BE2C (cell line): ENCODE measurements at regions not wholly inside any gene's neighbourhood (a gene's known extent, or its start where the extent isn't known, plus 50 kb on each side); places are given as distances from the start of the nearest gene placed in this dataset.

ENCODE experiments used
- DNase-seq: peaks from one replicate; pipeline ENCODE4 v3.0.0-alpha.2; 2020
- H3K27me3 ChIP-seq: fragments of 250-450 bp; sonication (Bioruptor Pico); 2 replicates; pipeline ENCODE4 v1.5.1; 2020; ENCODE audit warnings: mild to moderate bottlenecking
- H3K36me3 ChIP-seq: fragments of 250-450 bp; sonication (Bioruptor Pico); 2 replicates; pipeline ENCODE4 v1.5.1; 2020; ENCODE audit warnings: mild to moderate bottlenecking
- H3K4me1 ChIP-seq: fragments of 250-450 bp; sonication (Bioruptor Pico); 2 replicates; pipeline ENCODE4 v1.5.1; 2020
- H3K4me3 ChIP-seq: 2 replicates; pipeline ENCODE4 v1.5.1; 2011; ENCODE audit warnings: low read depth, low read length
- H3K9me3 ChIP-seq: fragments of 250-450 bp; sonication (Bioruptor Pico); 2 replicates; pipeline ENCODE4 v1.5.1; 2020
- TF ChIP-seq, protein P1 (sequence below): IDR thresholded peaks from 2 replicates; pipeline ENCODE4 v1.5.1; 2012; ENCODE audit warnings: mild to moderate bottlenecking, low read depth, low read length

DNA sequence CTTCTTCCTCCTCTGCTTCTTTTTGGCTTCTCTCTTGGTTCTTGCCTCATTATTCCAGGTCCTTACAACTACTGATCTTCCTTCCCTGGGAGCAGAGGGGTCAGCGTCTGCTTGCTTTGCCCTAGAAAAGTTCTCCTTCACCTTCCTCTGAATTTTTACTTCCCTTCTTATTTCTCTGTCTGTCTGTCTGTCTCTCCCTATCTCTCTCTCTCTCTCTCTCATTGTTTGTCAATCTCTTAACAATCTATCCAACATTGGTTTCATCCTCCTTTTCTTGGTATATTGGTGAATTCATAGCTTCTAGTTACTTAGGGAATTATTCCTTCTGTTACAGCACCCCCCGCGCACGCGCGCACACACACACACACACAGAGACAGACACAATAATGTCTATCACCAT, 559.1 kb downstream of the MN1 start:
- H3K9me3 ChIP-seq: no peaks in the 10 kb centered on the region
- H3K27me3 ChIP-seq: no peaks in the 10 kb centered on the region
- no peak overlapping the region for H3K4me3 ChIP-seq
- H3K36me3 ChIP-seq: no peaks in the 10 kb centered on the region
- H3K4me1 ChIP-seq: peaks cover 35% of the 10 kb centered on the region
- TF ChIP-seq, protein P1, sequence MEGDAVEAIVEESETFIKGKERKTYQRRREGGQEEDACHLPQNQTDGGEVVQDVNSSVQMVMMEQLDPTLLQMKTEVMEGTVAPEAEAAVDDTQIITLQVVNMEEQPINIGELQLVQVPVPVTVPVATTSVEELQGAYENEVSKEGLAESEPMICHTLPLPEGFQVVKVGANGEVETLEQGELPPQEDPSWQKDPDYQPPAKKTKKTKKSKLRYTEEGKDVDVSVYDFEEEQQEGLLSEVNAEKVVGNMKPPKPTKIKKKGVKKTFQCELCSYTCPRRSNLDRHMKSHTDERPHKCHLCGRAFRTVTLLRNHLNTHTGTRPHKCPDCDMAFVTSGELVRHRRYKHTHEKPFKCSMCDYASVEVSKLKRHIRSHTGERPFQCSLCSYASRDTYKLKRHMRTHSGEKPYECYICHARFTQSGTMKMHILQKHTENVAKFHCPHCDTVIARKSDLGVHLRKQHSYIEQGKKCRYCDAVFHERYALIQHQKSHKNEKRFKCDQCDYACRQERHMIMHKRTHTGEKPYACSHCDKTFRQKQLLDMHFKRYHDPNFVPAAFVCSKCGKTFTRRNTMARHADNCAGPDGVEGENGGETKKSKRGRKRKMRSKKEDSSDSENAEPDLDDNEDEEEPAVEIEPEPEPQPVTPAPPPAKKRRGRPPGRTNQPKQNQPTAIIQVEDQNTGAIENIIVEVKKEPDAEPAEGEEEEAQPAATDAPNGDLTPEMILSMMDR: no peak
- no peak for DNase-seq

DNA sequence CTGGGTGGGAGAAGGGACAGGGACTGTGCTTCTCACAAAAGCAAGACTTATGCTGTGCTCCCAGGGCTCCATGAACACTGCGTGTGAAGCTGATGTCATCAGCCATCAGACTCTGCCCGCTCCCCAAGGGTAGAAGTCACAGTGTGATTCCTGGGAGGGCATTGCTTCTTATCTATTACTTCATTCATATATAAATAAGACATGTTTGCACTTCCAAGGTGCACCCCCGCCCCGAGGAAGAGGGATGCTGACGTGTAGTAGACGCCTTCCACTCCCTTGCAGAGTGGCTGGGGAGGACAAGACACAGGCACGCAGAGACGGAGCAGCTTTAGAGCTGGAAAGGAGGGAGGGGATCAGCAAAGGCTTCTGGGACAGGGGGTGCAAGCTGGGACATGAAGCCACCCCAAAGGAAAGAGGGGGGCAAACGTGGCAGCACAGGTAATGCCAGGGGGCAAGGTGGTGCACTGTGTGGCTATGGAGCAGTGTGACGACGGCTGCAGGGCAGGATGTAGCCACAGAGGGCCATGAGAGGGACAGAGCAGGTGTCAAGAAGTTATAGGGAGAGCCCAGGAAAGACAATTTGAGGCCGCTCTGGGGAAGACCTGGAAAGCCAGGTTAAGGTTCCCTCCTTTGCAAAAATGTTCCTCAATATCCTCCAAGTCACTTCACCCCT, 558.5 kb downstream of the MN1 start:
- Histone ChIP-seq H3K4me1 (peaks cover 38% of the 10 kb centered on the region), H3K9me3 (no peaks in the 10 kb centered on the region), H3K4me3 (no peak overlapping the region), H3K36me3 (no peaks in the 10 kb centered on the region), H3K27me3 (no peaks in the 10 kb centered on the region)
- no peak for DNase-seq
- TF ChIP-seq, protein P1: no peak

DNA sequence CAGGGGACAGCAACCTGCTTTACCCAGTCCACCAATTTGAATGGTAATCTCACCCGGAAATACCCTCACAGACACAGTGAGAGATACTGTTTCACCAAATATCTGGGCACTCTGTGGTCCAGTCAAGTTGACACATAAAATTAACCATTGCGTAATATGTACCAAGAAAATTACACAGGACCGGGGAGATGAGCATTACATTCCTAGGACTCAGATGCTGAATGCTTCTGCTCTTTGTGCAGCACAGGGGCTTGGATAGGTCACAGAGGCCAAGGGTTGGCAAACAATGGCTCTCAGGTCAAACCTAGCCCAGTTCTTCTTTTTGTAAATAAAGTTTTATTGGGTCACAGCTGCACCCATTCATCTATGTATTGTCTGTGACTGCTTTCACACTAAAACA, 557.2 kb downstream of the MN1 start:
- Histone ChIP-seq H3K36me3 (no peaks in the 10 kb centered on the region), H3K9me3 (no peaks in the 10 kb centered on the region), H3K27me3 (no peaks in the 10 kb centered on the region), H3K4me3 (no peak overlapping the region), H3K4me1 (peaks cover 33% of the 10 kb centered on the region)
- no peak for DNase-seq
- TF ChIP-seq, protein P1: no peak

GRCh38 chr22:27245056-27245455, 556.5 kb downstream of the MN1 start:
- peaks cover 26% of the 10 kb centered on the region for H3K4me1 ChIP-seq
- no peak for DNase-seq
- TF ChIP-seq, protein P1: no peak
- H3K36me3 ChIP-seq: no peaks in the 10 kb centered on the region
- no peaks in the 10 kb centered on the region for H3K9me3 ChIP-seq
- no peaks in the 10 kb centered on the region for H3K27me3 ChIP-seq
- no peak overlapping the region for H3K4me3 ChIP-seq

- Histone ChIP-seq H3K4me3 (no peak overlapping the region), H3K36me3 (no peaks in the 10 kb centered on the region), H3K27me3 (no peaks in the 10 kb centered on the region), H3K9me3 (no peaks in the 10 kb centered on the region), H3K4me1 (peaks cover 17% of the 10 kb centered on the region)
- DNase-seq: no peak
- TF ChIP-seq, protein P1: no peak
Observed at GRCh38 chr22:27246558-27246957, 555.0 kb downstream of the MN1 start.

- Histone ChIP-seq H3K9me3 (no peaks in the 10 kb centered on the region), H3K4me1 (peaks cover 13% of the 10 kb centered on the region), H3K27me3 (no peaks in the 10 kb centered on the region), H3K36me3 (no peaks in the 10 kb centered on the region), H3K4me3 (no peak overlapping the region)
- no peak for DNase-seq
- TF ChIP-seq, protein P1: no peak
Observed at GRCh38 chr22:27247701-27248434, 553.7 kb downstream of the MN1 start.
